HG03565 (cell line): ENCODE measurements at regions not wholly inside any gene's neighbourhood (a gene's known extent, or its start where the extent isn't known, plus 50 kb on each side); places are given as distances from the start of the nearest gene placed in this dataset.

Experiments used
- ATAC-seq: cut with Tn5 transposase; IDR thresholded peaks from one replicate; pipeline ENCODE4 v1.9.1; 2021; ENCODE audit warnings: mild to moderate bottlenecking, moderate library complexity; ENCODE audit not compliant: unreplicated experiment

- no peak for ATAC-seq
Observed at GRCh38 chr10:131646551-131647525, 254.0 kb upstream of the PPP2R2D start.

GRCh38 chr10:131647789-131648188, 253.0 kb upstream of the PPP2R2D start:
- ATAC-seq, result no peak

GRCh38 chr10:131648386-131649020, 252.3 kb upstream of the PPP2R2D start:
- no peak for ATAC-seq

- no peak for ATAC-seq
Observed at GRCh38 chr10:131649617-131650016, 251.2 kb upstream of the PPP2R2D start.

DNA sequence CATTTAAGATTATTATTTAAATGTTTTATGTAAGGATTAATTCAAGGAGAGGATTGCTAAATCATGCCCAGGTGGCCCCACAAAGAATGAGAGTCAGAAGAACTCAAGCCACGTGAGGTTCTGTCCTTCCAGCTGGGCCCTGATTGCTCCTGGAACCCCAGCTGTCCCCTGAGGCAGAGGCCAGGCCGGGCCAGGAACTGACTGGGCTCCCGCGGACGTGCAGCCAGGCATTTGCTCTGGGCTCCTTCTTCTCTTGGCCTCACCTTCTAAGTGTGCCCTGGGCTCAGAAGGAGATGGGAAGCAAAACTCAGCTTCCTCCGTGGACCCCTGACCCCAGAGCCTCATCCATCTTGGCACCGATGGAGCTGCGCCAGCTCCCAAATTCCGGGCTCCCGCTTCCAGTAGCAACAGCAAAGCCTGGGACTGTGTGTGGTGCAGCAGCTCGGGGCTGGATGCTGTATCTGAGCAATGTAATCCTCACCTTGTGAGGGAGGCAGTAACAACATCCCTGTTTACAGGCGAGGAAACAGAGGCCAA, 250.6 kb upstream of the PPP2R2D start:
- no peak for ATAC-seq

GRCh38 chr10:131650771-131651673, 249.8 kb upstream of the PPP2R2D start:
- ATAC-seq, result no peak

DNA sequence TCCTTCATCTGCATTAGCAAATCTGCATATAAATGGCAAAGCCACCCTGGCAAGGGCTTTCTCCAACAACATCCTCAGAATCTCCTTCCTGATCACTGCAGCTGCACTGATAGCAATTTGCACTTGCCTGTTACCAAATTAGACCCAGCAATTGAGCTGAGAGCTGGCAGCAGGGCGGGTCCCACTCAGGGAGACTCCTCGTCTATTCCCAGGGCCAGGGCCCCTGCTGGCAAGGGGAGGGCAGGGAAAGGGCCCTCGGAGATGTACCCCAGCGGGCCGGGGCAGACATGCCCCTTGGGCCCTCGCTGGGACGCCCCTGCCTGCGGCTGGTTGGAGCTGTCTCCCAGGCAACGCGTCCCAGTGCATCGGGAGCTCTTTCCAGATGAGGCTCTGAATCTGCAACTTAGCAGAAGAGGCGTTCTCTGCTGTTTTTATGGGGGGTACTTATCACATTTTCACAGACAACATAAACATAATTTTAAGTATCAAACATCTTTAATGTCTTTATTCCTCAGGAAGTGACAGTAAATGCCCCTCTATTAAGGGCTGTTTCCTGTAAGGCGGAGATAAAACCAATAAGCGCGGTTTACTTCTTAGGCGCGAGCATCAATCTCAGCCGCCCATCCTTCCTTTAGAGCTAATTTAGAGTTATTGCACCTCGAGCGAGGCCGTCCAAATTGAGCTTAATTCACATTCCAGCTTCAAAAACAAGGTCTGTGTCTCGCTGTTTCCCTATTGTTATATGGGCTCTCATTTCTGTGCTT, 249.0 kb upstream of the PPP2R2D start:
- ATAC-seq, result no peak

- ATAC-seq, result no peak
Observed at GRCh38 chr10:131652438-131653139, 248.2 kb upstream of the PPP2R2D start.

GRCh38 chr10:131653140-131653539, 247.7 kb upstream of the PPP2R2D start:
- ATAC-seq, result no peak

DNA sequence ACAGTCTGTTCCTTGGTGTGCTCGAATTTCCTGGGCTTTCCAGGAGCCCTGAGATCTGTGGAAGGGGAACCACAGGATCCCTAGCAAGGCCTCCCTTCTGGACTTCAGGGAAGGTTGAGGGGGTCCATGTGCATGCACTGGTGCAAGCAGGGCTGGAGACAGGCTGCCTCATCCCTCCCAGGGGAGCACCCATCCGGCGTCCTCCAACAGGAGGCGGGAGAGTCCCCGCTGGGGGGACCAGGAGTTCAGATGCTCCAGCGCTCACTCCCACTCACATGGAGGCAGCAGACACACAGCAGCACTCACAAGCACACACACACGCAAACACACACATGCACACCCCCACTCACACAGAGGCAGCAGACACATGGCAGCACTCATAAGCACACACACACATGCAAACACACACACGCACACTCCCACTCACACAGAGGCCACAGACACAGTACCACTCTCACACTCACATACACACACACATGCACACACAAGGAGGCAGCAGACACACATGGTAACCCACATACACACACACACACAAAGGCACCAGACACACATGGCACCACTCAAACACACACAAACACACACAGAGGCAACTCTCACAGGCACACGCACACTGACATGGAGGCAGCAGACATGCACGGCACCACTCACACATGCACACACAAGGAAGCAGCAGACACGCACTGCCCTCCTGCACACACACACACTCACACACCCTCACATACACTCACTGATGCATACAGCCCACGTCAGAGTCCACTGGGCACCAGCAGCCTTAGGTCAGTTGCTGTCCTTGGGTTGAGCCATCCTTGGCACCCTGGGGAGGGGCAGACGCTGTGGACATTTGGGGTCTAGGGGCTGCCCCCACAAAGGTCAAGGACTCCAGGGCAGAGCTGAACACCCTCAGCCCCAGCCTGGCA, 247.0 kb upstream of the PPP2R2D start:
- no peak for ATAC-seq

DNA sequence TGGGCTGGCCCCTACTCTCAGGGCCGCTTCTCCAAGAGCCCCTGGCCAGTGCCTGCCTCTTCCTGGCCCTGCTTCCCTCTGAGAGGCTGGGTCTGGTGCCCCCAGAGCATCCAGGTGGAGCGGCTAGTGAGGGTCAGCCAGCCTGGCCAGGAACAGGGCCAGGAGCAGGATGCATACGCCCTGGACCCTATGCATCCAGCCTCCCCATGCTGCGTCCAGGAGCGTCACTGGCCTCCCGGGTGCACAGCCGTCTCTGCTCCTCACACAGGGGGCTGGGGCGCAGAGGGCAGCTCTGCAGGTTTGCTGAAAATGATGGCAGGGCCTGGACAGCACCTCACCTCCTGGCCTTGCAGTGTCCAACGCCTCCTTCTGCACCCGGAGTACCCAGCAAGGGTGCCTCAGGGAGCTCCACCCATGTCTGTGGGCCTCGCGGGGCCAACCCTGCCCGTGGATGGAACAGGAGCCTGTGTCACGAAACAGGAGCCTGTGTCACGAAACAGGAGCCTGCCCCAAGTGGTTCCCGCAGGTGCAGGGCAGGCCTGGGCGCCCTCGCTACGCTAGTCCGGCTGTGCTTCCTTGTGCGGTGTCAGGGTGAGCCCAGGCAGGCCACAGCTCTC, 246.2 kb upstream of the PPP2R2D start:
- ATAC-seq, result no peak

- ATAC-seq, result no peak
Observed at GRCh38 chr10:131655101-131655849, 245.5 kb upstream of the PPP2R2D start.

- ATAC-seq, result no peak
Observed at GRCh38 chr10:131656009-131656408, 244.8 kb upstream of the PPP2R2D start.

DNA sequence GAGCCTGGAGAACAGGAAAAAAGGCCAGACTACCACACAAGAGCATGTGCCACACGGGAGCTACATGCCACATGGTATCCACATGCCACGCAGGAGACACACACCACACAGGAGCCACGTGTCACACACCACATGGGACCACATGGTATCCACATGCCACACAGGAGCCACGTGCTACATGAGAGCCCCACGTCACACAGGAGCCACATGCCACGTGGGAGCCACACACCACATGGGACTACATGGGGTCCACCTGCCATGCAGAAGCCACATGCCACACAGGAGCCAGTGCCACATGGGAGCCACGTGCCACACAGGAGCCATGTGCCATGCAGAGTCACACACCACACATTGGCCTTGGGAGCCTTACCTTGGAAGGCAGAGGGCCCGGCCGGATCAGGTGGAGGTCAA, 244.4 kb upstream of the PPP2R2D start:
- ATAC-seq, result no peak

GRCh38 chr10:131657318-131657984, 243.4 kb upstream of the PPP2R2D start:
- ATAC-seq, result no peak

GRCh38 chr10:131657985-131658330, 242.8 kb upstream of the PPP2R2D start:
- no peak for ATAC-seq
